ENCODE measurements at regions not wholly inside any gene's neighbourhood (a gene's known extent, or its start where the extent isn't known, plus 50 kb on each side); places are given as distances from the start of the nearest gene placed in this dataset.
"Not testable (repeated sequence)": the region's sequence is repeated elsewhere in the genome, so short reads cannot be mapped to it uniquely, and the experiment has no call there.

- DNase-seq: no peak
Measured at GRCh38 chrX:95218976-95219375, 1465.7 kb upstream of the DIAPH2 start.

GRCh38 chrX:95248386-95248785 lies 1436.3 kb upstream of the DIAPH2 start:
- DNase-seq: no peak

GRCh38 chrX:95290455-95290854 lies 1394.2 kb upstream of the DIAPH2 start:
- DNase-seq: no peak

GRCh38 chrX:95291561-95291960 lies 1393.1 kb upstream of the DIAPH2 start:
- no peak for DNase-seq

DNA sequence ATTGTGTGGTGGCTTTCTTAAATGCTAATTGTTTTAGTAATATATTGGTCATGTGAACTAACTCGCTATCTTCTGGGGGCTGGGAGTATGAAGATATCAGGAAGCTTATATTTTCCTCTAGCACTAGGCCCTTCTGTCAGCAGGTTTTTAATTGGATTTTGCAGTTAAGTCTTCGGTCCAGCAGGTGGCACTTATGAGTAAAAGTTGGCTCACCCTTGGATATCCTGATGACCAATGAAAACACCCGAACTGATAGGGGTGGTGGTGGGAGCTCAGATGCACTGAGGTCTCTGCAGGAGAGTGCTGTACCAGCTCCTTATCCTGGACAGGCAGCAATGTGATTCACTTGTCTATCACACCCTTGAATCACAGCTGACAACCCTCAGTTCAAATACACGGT lies 1365.8 kb upstream of the DIAPH2 start:
- DNase-seq: no peak

- DNase-seq: no peak
Measured at GRCh38 chrX:95325185-95325584, 1359.5 kb upstream of the DIAPH2 start.

GRCh38 chrX:95330292-95330691 lies 1354.3 kb upstream of the DIAPH2 start:
- DNase-seq: no peak

GRCh38 chrX:95332530-95332929 lies 1352.1 kb upstream of the DIAPH2 start:
- DNase-seq: no peak

DNA sequence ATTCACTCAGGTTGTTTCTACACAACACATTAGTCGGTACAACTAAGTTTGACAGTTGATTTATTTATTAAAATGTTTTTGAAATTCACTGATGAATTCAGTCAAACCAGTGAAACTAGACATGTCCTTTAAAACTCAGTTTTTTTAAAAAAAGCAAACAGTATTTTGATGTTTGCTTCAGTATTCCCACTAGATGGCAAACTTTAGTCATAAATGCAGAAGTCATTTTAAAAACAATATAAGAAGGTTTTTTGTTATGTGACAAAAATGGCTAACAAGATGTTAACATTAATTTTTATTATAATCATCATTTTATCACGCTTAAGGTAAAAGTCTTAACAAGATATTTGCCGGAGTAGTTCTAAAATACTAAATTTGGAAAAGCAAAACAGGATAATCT lies 1337.8 kb upstream of the DIAPH2 start:
- DNase-seq: no peak

DNA sequence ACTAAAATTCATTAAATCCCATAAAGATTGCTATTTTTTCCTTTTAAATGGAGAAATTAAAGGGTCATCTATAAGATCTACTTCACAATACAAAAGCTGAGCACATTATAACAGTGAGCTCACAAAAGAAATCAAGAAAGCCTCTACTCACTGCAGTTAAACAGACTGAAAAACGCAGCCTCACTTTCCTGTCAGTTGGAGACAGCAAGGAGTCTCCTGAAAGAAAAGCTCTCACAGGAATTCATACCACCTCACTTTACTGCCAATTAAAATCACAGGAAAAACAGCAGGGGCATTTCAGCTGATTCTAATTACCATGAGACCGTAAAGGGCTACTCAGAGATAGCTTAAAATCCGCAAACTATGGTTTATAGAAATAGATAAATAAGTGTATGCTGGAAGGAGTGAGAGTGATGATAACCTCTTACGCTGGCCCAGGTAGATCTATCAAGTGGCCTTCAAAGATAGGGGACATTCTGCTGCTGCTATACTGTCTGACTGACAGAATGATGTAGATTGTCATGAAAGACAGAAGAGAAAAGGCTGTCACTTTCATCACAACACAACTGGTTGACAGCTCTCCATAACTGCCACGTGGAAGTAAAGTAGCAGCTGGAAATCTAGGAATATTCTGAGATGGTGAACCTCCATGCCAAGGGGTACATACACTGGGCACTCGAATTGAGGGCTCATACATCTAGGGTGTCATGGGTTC lies 1333.7 kb upstream of the DIAPH2 start:
- no peak for DNase-seq

DNA sequence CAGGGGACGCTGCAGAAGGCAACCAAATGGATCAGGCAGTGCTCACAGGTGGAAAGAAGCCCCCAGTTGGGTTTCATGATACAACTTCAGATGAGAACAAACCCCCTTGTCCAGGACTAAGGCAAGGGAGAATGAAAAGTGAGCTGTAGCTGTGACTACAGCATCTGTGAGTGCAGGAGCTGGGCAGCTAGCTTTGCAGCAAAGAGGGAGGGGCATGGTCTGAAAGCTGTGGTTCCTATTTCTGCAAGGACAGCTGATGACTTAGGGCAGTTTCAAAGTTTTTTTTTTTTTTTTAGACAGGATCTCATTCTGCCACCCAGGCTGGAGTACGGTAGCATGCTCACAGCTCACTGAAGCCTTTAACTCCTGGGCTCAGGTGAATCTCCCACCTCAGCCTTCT lies 1317.4 kb upstream of the DIAPH2 start:
- DNase-seq: no peak

GRCh38 chrX:95382799-95383198 lies 1301.8 kb upstream of the DIAPH2 start:
- DNase-seq: no peak

DNA sequence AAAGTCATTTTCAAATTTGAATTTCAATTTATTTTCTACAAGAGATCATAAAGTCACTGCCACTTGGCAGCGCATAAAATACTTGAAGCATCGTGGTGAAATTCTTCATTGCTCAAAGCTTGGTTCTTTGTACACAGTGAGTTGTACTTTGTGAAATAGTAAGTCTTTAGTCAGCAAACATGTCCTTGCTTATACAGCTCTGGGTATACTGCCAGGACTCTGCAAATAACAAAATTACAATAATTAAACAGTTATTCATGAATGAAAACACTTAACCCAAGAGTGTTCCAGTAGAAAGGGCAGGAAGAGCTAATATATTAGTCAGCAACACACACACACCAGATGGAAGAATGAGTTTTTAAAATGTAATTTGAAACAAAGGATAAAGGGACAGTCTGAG lies 1300.9 kb upstream of the DIAPH2 start:
- DNase-seq: no peak

- no peak for DNase-seq
Measured at GRCh38 chrX:95427389-95427788, 1257.3 kb upstream of the DIAPH2 start.

DNA sequence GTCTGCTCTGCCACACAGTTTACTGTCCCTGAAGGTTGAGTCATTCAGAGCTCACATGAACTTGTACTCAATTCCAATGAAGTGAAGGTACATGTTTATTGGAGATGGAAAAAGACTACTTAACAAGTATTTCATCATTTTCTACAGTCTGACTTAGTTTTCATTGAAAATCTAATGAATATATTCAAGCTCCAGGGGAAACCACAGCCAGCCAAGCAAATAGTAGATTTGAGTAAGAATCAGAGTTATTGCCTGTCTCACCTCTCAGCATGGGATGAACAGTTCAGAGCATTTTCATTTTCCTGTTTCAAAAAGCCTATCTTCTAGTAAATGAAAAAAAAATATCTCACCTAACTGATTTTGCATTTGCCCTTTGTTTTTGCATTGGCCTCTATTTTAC lies 1249.4 kb upstream of the DIAPH2 start:
- DNase-seq: no peak

DNA sequence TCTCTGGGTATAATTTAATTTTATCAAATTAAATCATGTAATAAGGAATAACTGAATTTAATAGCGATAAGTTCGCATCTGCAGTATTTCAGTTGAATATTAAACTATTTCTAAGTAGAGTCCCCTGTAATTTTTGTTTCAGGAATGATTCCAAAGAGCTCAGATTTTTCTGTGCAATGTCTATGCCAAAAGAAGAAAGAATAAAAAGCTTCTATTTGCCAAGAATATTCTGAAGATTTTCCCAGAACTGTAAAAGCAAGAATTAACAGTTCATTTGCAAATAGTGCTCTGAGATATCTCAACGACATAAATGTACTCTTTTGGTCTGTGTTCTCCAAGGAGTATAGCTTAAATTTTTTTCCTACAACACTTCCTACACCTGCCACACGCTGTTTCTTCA lies 1242.8 kb upstream of the DIAPH2 start:
- no peak for DNase-seq

GRCh38 chrX:95484781-95485180 lies 1199.9 kb upstream of the DIAPH2 start:
- no peak for DNase-seq

- DNase-seq: no peak
Measured at GRCh38 chrX:95505721-95506120, 1178.9 kb upstream of the DIAPH2 start.

DNA sequence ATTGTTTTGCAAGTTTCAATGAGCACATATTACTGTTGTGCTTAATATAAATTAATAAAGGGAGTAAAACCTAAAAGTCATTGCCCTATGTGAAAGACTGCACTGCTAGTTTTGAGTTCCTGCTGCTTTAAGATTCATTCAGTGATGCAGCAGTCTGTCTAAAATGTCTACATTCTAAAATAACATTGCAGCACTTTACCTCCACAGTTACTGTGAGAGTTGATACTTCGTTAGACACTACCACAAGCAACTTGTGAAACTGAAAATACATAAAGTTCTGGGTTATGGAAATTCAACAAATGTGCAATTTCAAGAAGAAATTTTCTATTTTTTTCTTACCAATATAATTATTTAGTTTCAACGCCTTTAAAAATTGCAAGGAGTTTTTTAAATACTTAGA lies 1175.2 kb upstream of the DIAPH2 start:
- DNase-seq: no peak

DNA sequence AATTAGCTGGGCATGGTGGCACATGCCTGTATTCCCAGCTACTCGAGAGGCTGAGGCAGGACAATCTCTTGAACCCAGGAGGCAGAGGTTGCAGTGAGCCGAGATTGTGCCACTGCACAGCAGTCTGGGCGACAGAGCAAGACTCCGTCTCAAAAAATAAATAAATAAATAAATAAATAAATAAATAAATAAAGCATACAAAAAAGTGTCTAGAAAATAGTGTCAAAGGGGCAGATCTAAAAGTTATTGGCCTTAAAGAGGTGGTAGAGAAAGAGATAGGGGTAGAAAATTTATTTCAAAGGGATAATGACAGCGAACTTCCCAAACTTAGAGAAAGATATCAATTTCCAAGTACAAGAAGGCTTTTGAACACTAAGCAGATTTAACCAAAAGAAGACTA lies 1160.6 kb upstream of the DIAPH2 start:
- DNase-seq: not testable (repeated sequence)

DNA sequence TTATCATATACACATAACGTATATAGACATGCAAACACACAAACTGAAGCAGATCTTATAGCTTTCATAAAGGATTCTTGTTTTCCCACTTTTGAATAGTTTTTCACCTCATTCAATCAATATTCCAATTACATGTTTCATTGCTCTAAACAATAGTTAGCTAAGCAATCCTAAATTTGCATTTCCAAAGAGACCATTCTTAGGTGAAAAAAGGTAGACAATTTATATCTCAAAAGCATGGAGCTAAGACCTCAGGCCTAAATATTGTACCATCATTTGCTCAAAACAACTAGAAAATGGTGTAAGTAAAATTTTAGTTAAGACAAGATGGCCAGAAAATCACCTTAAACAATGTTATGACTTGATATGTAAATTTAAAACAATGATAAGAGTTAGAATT lies 1148.5 kb upstream of the DIAPH2 start:
- no peak for DNase-seq

DNA sequence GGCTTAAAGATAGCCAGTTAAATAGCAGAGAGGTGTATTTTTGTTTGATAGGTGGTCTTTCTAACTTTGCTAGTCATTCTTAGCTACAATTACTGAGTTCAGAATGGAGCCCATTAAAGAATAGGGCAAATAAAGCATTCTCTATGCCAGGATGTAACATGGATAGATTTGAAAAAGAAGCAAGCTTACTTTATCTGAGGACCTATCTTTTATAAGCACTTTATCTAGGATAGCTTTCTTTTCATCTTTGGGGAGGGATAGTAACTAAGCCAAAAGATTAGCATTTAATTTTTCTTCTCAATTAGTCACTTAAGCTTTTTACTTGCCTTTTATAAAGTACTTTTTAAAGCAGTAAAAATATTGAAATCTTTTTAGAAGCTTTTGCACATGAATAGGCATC lies 1148.0 kb upstream of the DIAPH2 start:
- DNase-seq: no peak

- DNase-seq: no peak
Measured at GRCh38 chrX:95539041-95539440, 1145.6 kb upstream of the DIAPH2 start.

GRCh38 chrX:95549552-95549951 lies 1135.1 kb upstream of the DIAPH2 start:
- not testable (repeated sequence) for DNase-seq

- no peak for DNase-seq
Measured at GRCh38 chrX:95585321-95585720, 1099.3 kb upstream of the DIAPH2 start.

GRCh38 chrX:95612350-95612749 lies 1072.3 kb upstream of the DIAPH2 start:
- DNase-seq: no peak

Measured in NCI-H1048 (cell line).